GM23338 (cell line): ENCODE measurements at regions not wholly inside any gene's neighbourhood (a gene's known extent, or its start where the extent isn't known, plus 50 kb on each side); places are given as distances from the start of the nearest gene placed in this dataset.

ENCODE experiments used
- ATAC-seq: fragments of 200-7000 bp; cut with Tn5 transposase; 3 replicates; pipeline ENCODE4 v1.9.1; 2020
- DNase-seq: peaks from one replicate; pipeline ENCODE4 v3.0.0-alpha.2; 2015; ENCODE audit warnings: low spot score
- H2AFZ ChIP-seq: fragments of 200-600 bp; sonication (generic); 2 replicates; pipeline ENCODE4 v1.8.0; 2016; ENCODE audit warnings: antibody characterized with exemption, mild to moderate bottlenecking, moderate library complexity
- H3F3A ChIP-seq: fragments of 200-600 bp; sonication (generic); replicated peaks from 2 replicates; pipeline ENCODE4 v1.8.0; 2017; ENCODE audit warnings: antibody characterized with exemption, mixed run types, low read depth
- H3K27ac ChIP-seq: fragments of 200-600 bp; sonication (generic); 2 replicates; pipeline ENCODE4 v1.6.1; 2016; ENCODE audit warnings: low read depth
- H3K27me3 ChIP-seq: fragments of 200-600 bp; sonication (generic); 2 replicates; pipeline ENCODE4 v1.8.0; 2016; ENCODE audit warnings: mild to moderate bottlenecking, mixed run types, moderate library complexity; ENCODE audit not compliant: insufficient read depth
- H3K36me3 ChIP-seq: fragments of 200-600 bp; sonication (generic); 2 replicates; pipeline ENCODE4 v1.8.0; 2016; ENCODE audit warnings: mild to moderate bottlenecking; ENCODE audit not compliant: insufficient read depth
- H3K4me1 ChIP-seq: fragments of 200-600 bp; sonication (generic); 2 replicates; pipeline ENCODE4 v1.8.0; 2016; ENCODE audit warnings: mild to moderate bottlenecking, moderate library complexity; ENCODE audit not compliant: insufficient read depth
- H3K4me2 ChIP-seq: fragments of 200-600 bp; sonication (generic); 2 replicates; pipeline ENCODE4 v1.7.1; 2017; ENCODE audit warnings: mixed run types
- H3K4me3 ChIP-seq: fragments of 200-600 bp; sonication (generic); 2 replicates; pipeline ENCODE4 v1.6.1; 2016; ENCODE audit warnings: mixed run types
- H3K79me2 ChIP-seq: fragments of 200-600 bp; sonication (generic); replicated peaks from 2 replicates; pipeline ENCODE4 v1.8.0; 2017; ENCODE audit warnings: mild to moderate bottlenecking; ENCODE audit not compliant: insufficient read depth
- H3K9me2 ChIP-seq: fragments of 200-600 bp; sonication (generic); 2 replicates; pipeline ENCODE4 v1.8.0; 2017; ENCODE audit not compliant: insufficient read depth
- H4K20me1 ChIP-seq: fragments of 200-600 bp; sonication (generic); replicated peaks from 2 replicates; pipeline ENCODE4 v1.8.0; 2017; ENCODE audit warnings: mild to moderate bottlenecking; ENCODE audit not compliant: insufficient read depth
- H3K27ac Mint-ChIP-seq: 2 replicates; pipeline ENCODE4 v1.8.0; 2020; ENCODE audit warnings: inconsistent platforms, mild to moderate bottlenecking, moderate library complexity, mixed read lengths
- H3K27me3 Mint-ChIP-seq: 3 replicates; pipeline ENCODE4 v1.8.0; 2022; ENCODE audit warnings: low read depth, mild to moderate bottlenecking, moderate library complexity, mixed read lengths, inconsistent platforms; ENCODE audit not compliant: insufficient read depth, poor library complexity
- H3K36me3 Mint-ChIP-seq: 3 replicates; pipeline ENCODE4 v1.8.0; 2021; ENCODE audit warnings: low read depth, mild to moderate bottlenecking, inconsistent platforms, moderate library complexity, mixed read lengths
- H3K4me1 Mint-ChIP-seq: 3 replicates; pipeline ENCODE4 v1.8.0; 2020; ENCODE audit warnings: mild to moderate bottlenecking, inconsistent platforms, mixed read lengths
- H3K4me3 Mint-ChIP-seq: 3 replicates; pipeline ENCODE4 v1.8.0; 2021; ENCODE audit warnings: moderate library complexity, mild to moderate bottlenecking, inconsistent platforms, mixed read lengths
- H3K9me3 Mint-ChIP-seq: 3 replicates; pipeline ENCODE4 v1.8.0; 2020; ENCODE audit warnings: moderate library complexity, mild to moderate bottlenecking, inconsistent platforms, mixed read lengths
- CREB1 ChIP-seq: fragments of 250-450 bp; sonication (Bioruptor Pico); IDR thresholded peaks from 2 replicates; pipeline ENCODE4 v1.5.0; 2020; ENCODE audit warnings: low read depth, mild to moderate bottlenecking, moderate library complexity
- EZH2 ChIP-seq: fragments of 200-600 bp; sonication (generic); IDR thresholded peaks from one replicate; pipeline ENCODE4 v1.8.0; 2017; ENCODE audit warnings: antibody characterized with exemption, mild to moderate bottlenecking, low read depth; ENCODE audit not compliant: unreplicated experiment
- EZH2phosphoT487 ChIP-seq: fragments of 200-600 bp; sonication (generic); IDR thresholded peaks from one replicate; pipeline ENCODE4 v1.8.1; 2018; ENCODE audit warnings: antibody characterized with exemption; ENCODE audit not compliant: unreplicated experiment
- JUNB ChIP-seq: IDR thresholded peaks from one replicate; pipeline ENCODE4 v1.6.1; 2016; ENCODE audit warnings: antibody characterized with exemption; ENCODE audit not compliant: unreplicated experiment
- STAT1 ChIP-seq: IDR thresholded peaks from one replicate; pipeline ENCODE4 v1.6.1; 2016; ENCODE audit warnings: antibody characterized with exemption; ENCODE audit not compliant: unreplicated experiment
- ZNF331 ChIP-seq: fragments of 250-450 bp; sonication (Bioruptor Pico); IDR thresholded peaks from 2 replicates; pipeline ENCODE4 v1.5.0; 2020; ENCODE audit warnings: low read depth, mild to moderate bottlenecking, moderate library complexity
- TF ChIP-seq, protein P1 (sequence below): fragments of 250-450 bp; sonication (Bioruptor Pico); IDR thresholded peaks from 2 replicates; pipeline ENCODE4 v1.5.0; 2020; ENCODE audit warnings: mild to moderate bottlenecking, moderate library complexity
- TF ChIP-seq, protein P2 (sequence below), 2 experiments: fragments of 200-600 bp in 1 of 2; sonication (generic) in 1 of 2; conservative IDR thresholded peaks; 2 replicates each; pipeline versions ENCODE4 v1.5.1 to v1.6.1; 2016 to 2017; ENCODE audit warnings: antibody characterized with exemption in 2 of 2, low read depth in 2 of 2, mild to moderate bottlenecking in 2 of 2, moderate library complexity in 1 of 2

DNA sequence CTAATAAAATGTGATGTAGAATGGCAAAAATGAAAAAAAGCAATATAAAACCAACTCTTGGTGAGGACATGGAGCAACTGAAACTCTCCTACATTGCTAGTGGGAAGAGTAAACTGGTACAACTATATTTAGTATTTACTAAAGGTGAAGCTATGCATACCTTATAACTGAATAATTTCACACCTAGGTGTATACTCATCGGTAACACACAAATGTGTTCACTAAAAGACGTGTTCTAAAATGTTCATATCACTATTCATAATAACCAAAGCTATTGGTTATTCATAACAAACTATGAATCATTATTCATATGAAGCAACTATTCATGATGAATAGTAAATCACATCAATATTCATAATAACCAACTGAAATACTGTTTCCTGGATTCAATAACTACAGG is 1030.3 kb downstream of the ROBO2 start (continued):
- TF ChIP-seq, protein P1, sequence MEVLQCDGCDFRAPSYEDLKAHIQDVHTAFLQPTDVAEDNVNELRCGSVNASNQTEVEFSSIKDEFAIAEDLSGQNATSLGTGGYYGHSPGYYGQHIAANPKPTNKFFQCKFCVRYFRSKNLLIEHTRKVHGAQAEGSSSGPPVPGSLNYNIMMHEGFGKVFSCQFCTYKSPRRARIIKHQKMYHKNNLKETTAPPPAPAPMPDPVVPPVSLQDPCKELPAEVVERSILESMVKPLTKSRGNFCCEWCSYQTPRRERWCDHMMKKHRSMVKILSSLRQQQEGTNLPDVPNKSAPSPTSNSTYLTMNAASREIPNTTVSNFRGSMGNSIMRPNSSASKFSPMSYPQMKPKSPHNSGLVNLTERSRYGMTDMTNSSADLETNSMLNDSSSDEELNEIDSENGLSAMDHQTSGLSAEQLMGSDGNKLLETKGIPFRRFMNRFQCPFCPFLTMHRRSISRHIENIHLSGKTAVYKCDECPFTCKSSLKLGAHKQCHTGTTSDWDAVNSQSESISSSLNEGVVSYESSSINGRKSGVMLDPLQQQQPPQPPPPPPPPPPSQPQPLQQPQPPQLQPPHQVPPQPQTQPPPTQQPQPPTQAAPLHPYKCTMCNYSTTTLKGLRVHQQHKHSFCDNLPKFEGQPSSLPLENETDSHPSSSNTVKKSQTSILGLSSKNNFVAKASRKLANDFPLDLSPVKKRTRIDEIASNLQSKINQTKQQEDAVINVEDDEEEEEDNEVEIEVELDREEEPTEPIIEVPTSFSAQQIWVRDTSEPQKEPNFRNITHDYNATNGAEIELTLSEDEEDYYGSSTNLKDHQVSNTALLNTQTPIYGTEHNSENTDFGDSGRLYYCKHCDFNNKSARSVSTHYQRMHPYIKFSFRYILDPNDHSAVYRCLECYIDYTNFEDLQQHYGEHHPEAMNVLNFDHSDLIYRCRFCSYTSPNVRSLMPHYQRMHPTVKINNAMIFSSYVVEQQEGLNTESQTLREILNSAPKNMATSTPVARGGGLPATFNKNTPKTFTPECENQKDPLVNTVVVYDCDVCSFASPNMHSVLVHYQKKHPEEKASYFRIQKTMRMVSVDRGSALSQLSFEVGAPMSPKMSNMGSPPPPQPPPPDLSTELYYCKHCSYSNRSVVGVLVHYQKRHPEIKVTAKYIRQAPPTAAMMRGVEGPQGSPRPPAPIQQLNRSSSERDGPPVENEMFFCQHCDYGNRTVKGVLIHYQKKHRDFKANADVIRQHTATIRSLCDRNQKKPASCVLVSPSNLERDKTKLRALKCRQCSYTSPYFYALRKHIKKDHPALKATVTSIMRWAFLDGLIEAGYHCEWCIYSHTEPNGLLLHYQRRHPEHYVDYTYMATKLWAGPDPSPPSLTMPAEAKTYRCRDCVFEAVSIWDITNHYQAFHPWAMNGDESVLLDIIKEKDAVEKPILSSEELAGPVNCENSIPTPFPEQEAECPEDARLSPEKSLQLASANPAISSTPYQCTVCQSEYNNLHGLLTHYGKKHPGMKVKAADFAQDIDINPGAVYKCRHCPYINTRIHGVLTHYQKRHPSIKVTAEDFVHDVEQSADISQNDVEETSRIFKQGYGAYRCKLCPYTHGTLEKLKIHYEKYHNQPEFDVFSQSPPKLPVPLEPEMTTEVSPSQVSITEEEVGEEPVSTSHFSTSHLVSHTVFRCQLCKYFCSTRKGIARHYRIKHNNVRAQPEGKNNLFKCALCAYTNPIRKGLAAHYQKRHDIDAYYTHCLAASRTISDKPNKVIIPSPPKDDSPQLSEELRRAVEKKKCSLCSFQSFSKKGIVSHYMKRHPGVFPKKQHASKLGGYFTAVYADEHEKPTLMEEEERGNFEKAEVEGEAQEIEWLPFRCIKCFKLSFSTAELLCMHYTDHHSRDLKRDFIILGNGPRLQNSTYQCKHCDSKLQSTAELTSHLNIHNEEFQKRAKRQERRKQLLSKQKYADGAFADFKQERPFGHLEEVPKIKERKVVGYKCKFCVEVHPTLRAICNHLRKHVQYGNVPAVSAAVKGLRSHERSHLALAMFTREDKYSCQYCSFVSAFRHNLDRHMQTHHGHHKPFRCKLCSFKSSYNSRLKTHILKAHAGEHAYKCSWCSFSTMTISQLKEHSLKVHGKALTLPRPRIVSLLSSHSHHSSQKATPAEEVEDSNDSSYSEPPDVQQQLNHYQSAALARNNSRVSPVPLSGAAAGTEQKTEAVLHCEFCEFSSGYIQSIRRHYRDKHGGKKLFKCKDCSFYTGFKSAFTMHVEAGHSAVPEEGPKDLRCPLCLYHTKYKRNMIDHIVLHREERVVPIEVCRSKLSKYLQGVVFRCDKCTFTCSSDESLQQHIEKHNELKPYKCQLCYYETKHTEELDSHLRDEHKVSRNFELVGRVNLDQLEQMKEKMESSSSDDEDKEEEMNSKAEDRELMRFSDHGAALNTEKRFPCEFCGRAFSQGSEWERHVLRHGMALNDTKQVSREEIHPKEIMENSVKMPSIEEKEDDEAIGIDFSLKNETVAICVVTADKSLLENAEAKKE: no peak
- TF ChIP-seq EZH2 (no peak), JUNB (no peak), EZH2phosphoT487 (no peak), CREB1 (CRISPR knock-in tag) (no peak)
- TF ChIP-seq, protein P2, sequence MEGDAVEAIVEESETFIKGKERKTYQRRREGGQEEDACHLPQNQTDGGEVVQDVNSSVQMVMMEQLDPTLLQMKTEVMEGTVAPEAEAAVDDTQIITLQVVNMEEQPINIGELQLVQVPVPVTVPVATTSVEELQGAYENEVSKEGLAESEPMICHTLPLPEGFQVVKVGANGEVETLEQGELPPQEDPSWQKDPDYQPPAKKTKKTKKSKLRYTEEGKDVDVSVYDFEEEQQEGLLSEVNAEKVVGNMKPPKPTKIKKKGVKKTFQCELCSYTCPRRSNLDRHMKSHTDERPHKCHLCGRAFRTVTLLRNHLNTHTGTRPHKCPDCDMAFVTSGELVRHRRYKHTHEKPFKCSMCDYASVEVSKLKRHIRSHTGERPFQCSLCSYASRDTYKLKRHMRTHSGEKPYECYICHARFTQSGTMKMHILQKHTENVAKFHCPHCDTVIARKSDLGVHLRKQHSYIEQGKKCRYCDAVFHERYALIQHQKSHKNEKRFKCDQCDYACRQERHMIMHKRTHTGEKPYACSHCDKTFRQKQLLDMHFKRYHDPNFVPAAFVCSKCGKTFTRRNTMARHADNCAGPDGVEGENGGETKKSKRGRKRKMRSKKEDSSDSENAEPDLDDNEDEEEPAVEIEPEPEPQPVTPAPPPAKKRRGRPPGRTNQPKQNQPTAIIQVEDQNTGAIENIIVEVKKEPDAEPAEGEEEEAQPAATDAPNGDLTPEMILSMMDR (conservative IDR thresholded peaks at IDR 0.05; ENCODE audit: low read depth in 2 of 2): no peak

DNA sequence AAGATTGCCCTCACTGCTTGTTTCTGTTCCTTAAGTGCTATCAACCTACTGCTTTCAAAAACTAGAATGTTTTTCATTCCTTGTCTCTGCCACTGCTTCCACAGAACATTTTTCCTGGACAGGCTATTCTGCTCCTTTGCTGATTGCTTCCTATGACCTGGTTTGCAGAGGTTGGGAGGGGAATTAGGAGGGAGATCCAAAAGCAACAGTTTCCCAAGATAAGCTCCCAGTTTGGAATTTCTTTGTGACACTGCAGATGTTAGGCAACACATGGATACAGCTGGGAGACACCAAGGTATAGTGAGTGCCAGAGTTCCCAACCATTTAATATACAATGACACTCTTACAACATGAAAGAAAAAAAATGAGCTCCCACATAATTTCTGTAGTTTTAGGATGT is 1036.5 kb downstream of the ROBO2 start:
- peaks cover 6% of the 10 kb centered on the region; the same call in 2 of the 3 replicates for H3K36me3 Mint-ChIP-seq
- H3K9me2 ChIP-seq: no peaks in the 10 kb centered on the region; the same call in 1 of the 2 replicates
- H3K4me3 Mint-ChIP-seq: no peak overlapping the region
- no peaks in the 10 kb centered on the region for H3K27me3 Mint-ChIP-seq
- no peak overlapping the region for H3K27ac Mint-ChIP-seq
- no peaks in the 10 kb centered on the region for H3K4me1 ChIP-seq
- no peaks in the 10 kb centered on the region for H3F3A ChIP-seq
- peaks cover 5% of the 10 kb centered on the region; the same call in 2 of the 3 replicates for H3K9me3 Mint-ChIP-seq
- H3K36me3 ChIP-seq: no peaks in the 10 kb centered on the region
- H4K20me1 ChIP-seq: no peaks in the 10 kb centered on the region
- no peak for DNase-seq
- H3K79me2 ChIP-seq: no peaks in the 10 kb centered on the region
- H3K4me1 Mint-ChIP-seq: no peaks in the 10 kb centered on the region
- H3K27ac ChIP-seq: no peak overlapping the region
- H3K4me3 ChIP-seq: no peak overlapping the region
- H3K27me3 ChIP-seq: no peaks in the 10 kb centered on the region
- ATAC-seq: no peak
- TF ChIP-seq EZH2 (no peak), ZNF331 (CRISPR knock-in tag) (no peak), STAT1 (no peak), EZH2phosphoT487 (no peak)
- H2AFZ ChIP-seq: peak overlapping the region; percentile 39; the same call in 1 of the 2 replicates
- H3K4me2 ChIP-seq: no peak overlapping the region
